Ovary (tissue), 7 donors: ENCODE measurements at regions not wholly inside any gene's neighbourhood (a gene's known extent, or its start where the extent isn't known, plus 50 kb on each side); places are given as distances from the start of the nearest gene placed in this dataset.

Experiments used
- DNase-seq, 5 donors: peaks; one replicate each; pipeline ENCODE4 v3.0.0-alpha.2; 2019 to 2020
- H3K27ac ChIP-seq, 2 donors: fragments of 200-600 bp; one replicate each; pipeline versions ENCODE4 v1.5.1 to v1.8.0; 2019 to 2022
- H3K27me3 ChIP-seq: fragments of 200-600 bp; one replicate; pipeline ENCODE4 v1.8.0; 2022
- H3K36me3 ChIP-seq: fragments of 200-600 bp; sonication (generic); one replicate; pipeline ENCODE4 v1.5.1; 2019
- H3K4me1 ChIP-seq: one replicate; pipeline ENCODE4 v1.8.1; 2013; ENCODE audit warnings: mild to moderate bottlenecking, moderate library complexity; ENCODE audit not compliant: insufficient read depth
- H3K4me3 ChIP-seq: fragments of 200-600 bp; sonication (generic); one replicate; pipeline ENCODE4 v1.5.1; 2017
- H3K9me3 ChIP-seq, 2 donors: fragments of 200-600 bp in 1 of 2; sonication (generic) in 1 of 2; one replicate each; pipeline versions ENCODE4 v1.5.1 to v1.8.1; 2013 to 2019; ENCODE audit warnings: mild to moderate bottlenecking in 1 of 2, moderate library complexity in 1 of 2
- CTCF ChIP-seq, 3 donors: fragments of 450-650 bp in 2 of 3; fragments of 200-600 bp in 1 of 3; IDR thresholded peaks; one replicate each; pipeline versions ENCODE4 v1.5.1 to v1.8.0; 2016 to 2022; ENCODE audit warnings: antibody characterized with exemption in 3 of 3, mild to moderate bottlenecking in 1 of 3
- EP300 ChIP-seq: sonication (generic); formaldehyde crosslinking; IDR thresholded peaks from one replicate; pipeline ENCODE4 v1.6.1; 2017; ENCODE audit warnings: antibody characterized with exemption
- POLR2A ChIP-seq: fragments of 450-650 bp; IDR thresholded peaks from one replicate; pipeline ENCODE4 v1.6.1; 2017; ENCODE audit warnings: antibody characterized with exemption, mild to moderate bottlenecking, moderate library complexity
- WGBS, 3 donors: extraction: QIAGEN DNeasy Blood & Tissue Kit in 1 of 3; methylation state at CpG; one replicate each; pipeline versions ENCODE4 v1.1.5 to v1.1.7; 2013 to 2017; 5-methylcytosine and 5-hydroxymethylcytosine counted together
- intact Hi-C, 4 donors: fragments of 100-400 bp; cut with DNase I; formaldehyde crosslinking; loops; one replicate each; pipeline versions ENCODE4 v1.11.0 to v1.15.1; 2022 to 2023
- donor health status: DM: no; HTN: no; CAD: no; lungs with moderate emphysema.
- donor health status: DM: no; HTN: no; CAD: no.
- donor health status: Bipolar disorder and iron deficiency.
- donor health status: DM: no; HTN: no; CAD: no.
- donor health status: DM: yes; HTN: yes; CAD: no.

- Histone ChIP-seq H3K27me3 (no peaks in the 10 kb centered on the region), H3K27ac (no peak overlapping the region), H3K9me3 (no peaks in the 10 kb centered on the region), H3K36me3 (no peaks in the 10 kb centered on the region), H3K4me1 (no peaks in the 10 kb centered on the region), H3K4me3 (no peak overlapping the region)
- no peak for TF ChIP-seq POLR2A
- no peak for DNase-seq
- intact Hi-C loops: no loop called here
- WGBS, 3 donors: 72 to 78% (median 75%) methylated on average over 4 of the region's 4 CpGs
Measured at GRCh38 chr18:7488571-7488970, 78.5 kb upstream of the PTPRM start.

- no peak for DNase-seq
- intact Hi-C loops: no loop called here
- WGBS, 3 donors: 91 to 100% (median 93%) methylated on average over 1 of the region's 1 CpG
- TF ChIP-seq POLR2A: no peak
- TF ChIP-seq EP300: no peak
- no peak for TF ChIP-seq CTCF (IDR thresholded peaks at IDR 0.05)
- no peak overlapping the region for H3K27ac ChIP-seq
- H3K9me3 ChIP-seq: no peaks in the 10 kb centered on the region
- H3K4me1 ChIP-seq: no peaks in the 10 kb centered on the region
- H3K4me3 ChIP-seq: no peak overlapping the region
- no peaks in the 10 kb centered on the region for H3K36me3 ChIP-seq
- H3K27me3 ChIP-seq: no peaks in the 10 kb centered on the region
Measured at GRCh38 chr18:7490104-7490503, 77.0 kb upstream of the PTPRM start.

- Histone ChIP-seq H3K4me3 (no peak overlapping the region), H3K27me3 (no peaks in the 10 kb centered on the region), H3K36me3 (no peaks in the 10 kb centered on the region), H3K9me3 (no peaks in the 10 kb centered on the region), H3K4me1 (no peaks in the 10 kb centered on the region), H3K27ac (no peak overlapping the region)
- DNase-seq: no peak
- TF ChIP-seq CTCF (IDR thresholded peaks at IDR 0.05): no peak
- TF ChIP-seq POLR2A: no peak
- no peak for TF ChIP-seq EP300
- intact Hi-C loops: no loop called here
- 73 to 84% (median 73%) methylated on average over 3 of the region's 3 CpGs for WGBS, 3 donors
Measured at GRCh38 chr18:7492385-7492784, 74.7 kb upstream of the PTPRM start.

- TF ChIP-seq POLR2A: no peak
- no peak for TF ChIP-seq CTCF (IDR thresholded peaks at IDR 0.05)
- no peak for TF ChIP-seq EP300
- no peaks in the 10 kb centered on the region for H3K4me1 ChIP-seq
- intact Hi-C loops: no loop called here
- DNase-seq: no peak
- H3K9me3 ChIP-seq: no peaks in the 10 kb centered on the region
- H3K4me3 ChIP-seq: no peak overlapping the region
- no peaks in the 10 kb centered on the region for H3K27me3 ChIP-seq
- no peaks in the 10 kb centered on the region for H3K36me3 ChIP-seq
- no peak overlapping the region for H3K27ac ChIP-seq
Measured at GRCh38 chr18:7497081-7497480, 70.0 kb upstream of the PTPRM start.

GRCh38 chr18:7511106-7511505, 56.0 kb upstream of the PTPRM start:
- H3K27me3 ChIP-seq: no peaks in the 10 kb centered on the region
- 93% methylated on average over 4 of the region's 4 CpGs for WGBS, 3 donors

More at GRCh38 chr18:7511106-7511505, 56.0 kb upstream of the PTPRM start:
- Histone ChIP-seq H3K36me3 (no peaks in the 10 kb centered on the region), H3K9me3 (no peaks in the 10 kb centered on the region), H3K4me1 (no peaks in the 10 kb centered on the region), H3K27ac (no peak overlapping the region), H3K4me3 (no peak overlapping the region)
- TF ChIP-seq POLR2A: no peak
- no peak for TF ChIP-seq CTCF (IDR thresholded peaks at IDR 0.05)
- TF ChIP-seq EP300: no peak
- no peak for DNase-seq
- intact Hi-C loops: no loop called here
